Fibroblast of villous mesenchyme (primary cell): ENCODE measurements at regions not wholly inside any gene's neighbourhood (a gene's known extent, or its start where the extent isn't known, plus 50 kb on each side); places are given as distances from the start of the nearest gene placed in this dataset.

Experiments
- DNase-seq: peaks from one replicate; pipeline ENCODE4 v3.0.0-alpha.2; 2010; ENCODE audit warnings: low read depth
- H3K4me3 ChIP-seq: 2 replicates; pipeline ENCODE4 v1.5.1; 2011; ENCODE audit warnings: low read depth, mild to moderate bottlenecking, low read length
- CTCF ChIP-seq: IDR thresholded peaks from 2 replicates; pipeline ENCODE4 v1.5.1; 2012; ENCODE audit warnings: low read depth, mild to moderate bottlenecking, low read length; ENCODE audit not compliant: insufficient read depth

- peak; percentile 2 for DNase-seq
- H3K4me3 ChIP-seq, result no peak overlapping the region
- no peak for TF ChIP-seq CTCF
These were observed 585.2 kb downstream of the CPS1 start for GRCh38 chr2:211141646-211142045.

GRCh38 chr2:211144078-211144477 is 587.7 kb downstream of the CPS1 start:
- no peak for TF ChIP-seq CTCF
- no peak overlapping the region for H3K4me3 ChIP-seq
- DNase-seq, result peak; percentile 19

- no peak for TF ChIP-seq CTCF
- no peak overlapping the region for H3K4me3 ChIP-seq
- no peak for DNase-seq
These were observed 588.7 kb downstream of the CPS1 start for GRCh38 chr2:211144974-211145665.

GRCh38 chr2:211149731-211150130 is 593.3 kb downstream of the CPS1 start:
- no peak for DNase-seq
- TF ChIP-seq CTCF, result no peak
- no peak overlapping the region for H3K4me3 ChIP-seq

- no peak overlapping the region for H3K4me3 ChIP-seq
- peak; percentile 0 for DNase-seq
- no peak for TF ChIP-seq CTCF
These were observed 600.8 kb downstream of the CPS1 start for GRCh38 chr2:211157211-211157610.

- H3K4me3 ChIP-seq, result no peak overlapping the region
- peak; percentile 77 for TF ChIP-seq CTCF
- DNase-seq, result peak; percentile 43
These were observed 601.6 kb downstream of the CPS1 start for GRCh38 chr2:211157856-211158463.

- no peak for TF ChIP-seq CTCF
- DNase-seq, result no peak
- H3K4me3 ChIP-seq, result no peak overlapping the region
These were observed 603.6 kb downstream of the CPS1 start for GRCh38 chr2:211159972-211160371.
